H9 (cell line): ENCODE measurements at regions not wholly inside any gene's neighbourhood (a gene's known extent, or its start where the extent isn't known, plus 50 kb on each side); places are given as distances from the start of the nearest gene placed in this dataset.

Source experiments
- DNase-seq: peaks from one replicate; pipeline ENCODE4 v3.0.0-alpha.2; 2017
- H2AFZ ChIP-seq: one replicate; pipeline ENCODE4 v1.6.1; 2013; ENCODE audit warnings: mild to moderate bottlenecking, low read length, control low read depth, moderate library complexity
- H2AK5ac ChIP-seq: 2 replicates; pipeline ENCODE4 v1.6.1; 2013; ENCODE audit warnings: low read length, control low read depth, mixed read lengths; ENCODE audit not compliant: insufficient read length
- H2BK120ac ChIP-seq: one replicate; pipeline ENCODE4 v1.6.1; 2013; ENCODE audit warnings: low read depth, mild to moderate bottlenecking, low read length, control low read depth, inconsistent platforms; ENCODE audit not compliant: poor library complexity, severe bottlenecking
- H2BK12ac ChIP-seq: 2 replicates; pipeline ENCODE4 v1.6.1; 2013; ENCODE audit warnings: low read length, control low read depth, mixed read lengths, low read depth; ENCODE audit not compliant: insufficient read length
- H2BK15ac ChIP-seq: 2 replicates; pipeline ENCODE4 v1.6.1; 2013; ENCODE audit warnings: low read depth, low read length, control low read depth
- H2BK20ac ChIP-seq: one replicate; pipeline ENCODE4 v1.6.1; 2013; ENCODE audit warnings: low read depth, mild to moderate bottlenecking, low read length, control low read depth, inconsistent platforms; ENCODE audit not compliant: poor library complexity, severe bottlenecking
- H2BK5ac ChIP-seq: 2 replicates; pipeline ENCODE4 v1.6.1; 2013; ENCODE audit warnings: low read length, control low read depth, mixed read lengths; ENCODE audit not compliant: insufficient read length
- H3K14ac ChIP-seq: 2 replicates; pipeline ENCODE4 v1.6.1; 2013; ENCODE audit warnings: low read length, control low read depth; ENCODE audit not compliant: insufficient read depth
- H3K18ac ChIP-seq: 2 replicates; pipeline ENCODE4 v1.6.1; 2013; ENCODE audit warnings: low read depth, mild to moderate bottlenecking, mixed read lengths, low read length, control low read depth; ENCODE audit not compliant: insufficient read length
- H3K23ac ChIP-seq: 2 replicates; pipeline ENCODE4 v1.6.1; 2013; ENCODE audit warnings: low read length, control low read depth, mixed read lengths, low read depth; ENCODE audit not compliant: insufficient read length
- H3K23me2 ChIP-seq: 2 replicates; pipeline ENCODE4 v1.6.1; 2013; ENCODE audit warnings: low read depth, mild to moderate bottlenecking, mixed read lengths, low read length, control low read depth; ENCODE audit not compliant: insufficient read length, poor library complexity, severe bottlenecking
- H3K27ac ChIP-seq: 2 replicates; pipeline ENCODE4 v1.5.1; 2013; ENCODE audit warnings: low read length, control low read depth, mixed read lengths, low read depth; ENCODE audit not compliant: insufficient read length
- H3K27me3 ChIP-seq: 2 replicates; pipeline ENCODE4 v1.6.1; 2013; ENCODE audit warnings: low read length, control low read depth, inconsistent platforms; ENCODE audit not compliant: insufficient read depth
- H3K4ac ChIP-seq: 2 replicates; pipeline ENCODE4 v1.6.1; 2013; ENCODE audit warnings: low read depth, mild to moderate bottlenecking, control low read depth, inconsistent platforms, low read length, moderate library complexity
- H3K4me1 ChIP-seq: 2 replicates; pipeline ENCODE4 v1.6.1; 2013; ENCODE audit warnings: low read length, control low read depth, inconsistent platforms; ENCODE audit not compliant: insufficient read depth
- H3K4me2 ChIP-seq: 2 replicates; pipeline ENCODE4 v1.6.1; 2013; ENCODE audit warnings: low read length, control low read depth, mixed read lengths; ENCODE audit not compliant: insufficient read length, insufficient read depth
- H3K56ac ChIP-seq: 2 replicates; pipeline ENCODE4 v1.6.1; 2013; ENCODE audit warnings: low read depth, mild to moderate bottlenecking, mixed read lengths, low read length, control low read depth; ENCODE audit not compliant: insufficient read length
- H3K79me1 ChIP-seq: 2 replicates; pipeline ENCODE4 v1.6.1; 2013; ENCODE audit warnings: low read depth, mild to moderate bottlenecking, moderate library complexity, low read length, control low read depth, inconsistent platforms; ENCODE audit not compliant: insufficient read depth, poor library complexity, severe bottlenecking
- H3K79me2 ChIP-seq: 2 replicates; pipeline ENCODE4 v1.6.1; 2013; ENCODE audit warnings: low read length, control low read depth, inconsistent platforms; ENCODE audit not compliant: insufficient read depth
- H3K9ac ChIP-seq: 2 replicates; pipeline ENCODE4 v1.6.1; 2013; ENCODE audit warnings: low read length, control low read depth, mixed read lengths; ENCODE audit not compliant: insufficient read length; ENCODE audit errors: extremely low read depth
- H3K9me3 ChIP-seq: one replicate; pipeline ENCODE4 v1.6.1; 2013; ENCODE audit warnings: low read depth, low read length, inconsistent platforms; ENCODE audit not compliant: control insufficient read depth
- H3T11ph ChIP-seq: one replicate; pipeline ENCODE4 v1.6.1; 2013; ENCODE audit warnings: mild to moderate bottlenecking, low read length, control low read depth, inconsistent platforms
- H4K20me1 ChIP-seq: one replicate; pipeline ENCODE4 v1.6.1; 2013; ENCODE audit not compliant: control insufficient read depth, insufficient read length, insufficient read depth
- H4K5ac ChIP-seq: 2 replicates; pipeline ENCODE4 v1.6.1; 2013; ENCODE audit warnings: low read depth, mild to moderate bottlenecking, mixed read lengths, low read length, control low read depth; ENCODE audit not compliant: insufficient read length
- H4K8ac ChIP-seq: replicated peaks from 2 replicates; pipeline ENCODE4 v1.6.1; 2013; ENCODE audit warnings: low read length, control low read depth, mixed read lengths, low read depth; ENCODE audit not compliant: insufficient read length
- H4K91ac ChIP-seq: 2 replicates; pipeline ENCODE4 v1.6.1; 2013; ENCODE audit warnings: low read depth, mild to moderate bottlenecking, moderate library complexity, mixed read lengths, low read length, control low read depth; ENCODE audit not compliant: insufficient read length
- H3K27ac Mint-ChIP-seq, 3 experiments: 2 replicates in 2 of 3; 3 replicates in 1 of 3; pipeline ENCODE4 v1.8.0; 2020 to 2021; ENCODE audit warnings: mixed read lengths in 3 of 3, mild to moderate bottlenecking in 1 of 3, moderate library complexity in 1 of 3
- H3K27me3 Mint-ChIP-seq: 2 replicates; pipeline ENCODE4 v1.8.0; 2021; ENCODE audit warnings: low read depth, mild to moderate bottlenecking, moderate library complexity, mixed read lengths
- H3K36me3 Mint-ChIP-seq, 3 experiments: 2 replicates in 2 of 3; 3 replicates in 1 of 3; pipeline ENCODE4 v1.8.0; 2020 to 2021; ENCODE audit warnings: low read depth in 3 of 3, mixed read lengths in 3 of 3; ENCODE audit not compliant: insufficient read depth in 1 of 3
- H3K4me1 Mint-ChIP-seq, 2 experiments: 2 replicates each; pipeline ENCODE4 v1.8.0; 2020; ENCODE audit warnings: mixed read lengths in 2 of 2
- H3K4me3 Mint-ChIP-seq, 2 experiments: 2 replicates in 1 of 2; 3 replicates in 1 of 2; pipeline ENCODE4 v1.8.0; 2020 to 2021; ENCODE audit warnings: mild to moderate bottlenecking in 2 of 2, mixed read lengths in 2 of 2, moderate library complexity in 1 of 2
- H3K9me3 Mint-ChIP-seq, 2 experiments: 2 replicates in 1 of 2; 3 replicates in 1 of 2; pipeline ENCODE4 v1.8.0; 2020; ENCODE audit warnings: mild to moderate bottlenecking in 2 of 2, mixed read lengths in 2 of 2, moderate library complexity in 1 of 2
- CTCF ChIP-seq: fragments of 200-600 bp; sonication (generic); conservative IDR thresholded peaks from 3 replicates; pipeline ENCODE4 v1.8.0; 2021; ENCODE audit warnings: antibody characterized with exemption, mild to moderate bottlenecking
- WGBS: extraction: QIAGEN DNeasy Blood & Tissue Kit; methylation state at CpG from one replicate; pipeline ENCODE4 v1.1.7; 2013; ENCODE audit warnings: missing lambda C conversion rate, low lambda C conversion rate, mixed read lengths; ENCODE audit not compliant: insufficient read length; ENCODE audit errors: extremely low coverage; 5-methylcytosine and 5-hydroxymethylcytosine counted together

- Histone ChIP-seq H3K9ac (no peak overlapping the region), H2BK20ac (no peak overlapping the region), H4K5ac (no peak overlapping the region), H2BK12ac (no peak overlapping the region), H3K23me2 (no peaks in the 10 kb centered on the region), H3K4me2 (no peak overlapping the region), H3K27ac (no peak overlapping the region), H3K4ac (no peak overlapping the region), H3K79me1 (no peaks in the 10 kb centered on the region), H3K79me2 (no peaks in the 10 kb centered on the region), H2AFZ (no peak overlapping the region), H2BK120ac (no peak overlapping the region), H3K23ac (no peak overlapping the region), H2BK15ac (no peak overlapping the region), H4K91ac (no peak overlapping the region), H3K56ac (no peak overlapping the region), H2AK5ac (no peak overlapping the region), H3K27me3 (no peaks in the 10 kb centered on the region), H4K8ac (no peak overlapping the region), H4K20me1 (no peaks in the 10 kb centered on the region), H3K9me3 (no peaks in the 10 kb centered on the region), H2BK5ac (no peak overlapping the region), H3K14ac (no peak overlapping the region), H3K18ac (no peak overlapping the region), H3K4me1 (no peaks in the 10 kb centered on the region), H3T11ph (no peak overlapping the region)
- Mint-ChIP-seq H3K4me3 (no peak overlapping the region), H3K27me3 (no peaks in the 10 kb centered on the region; the same call in none of the 2 replicates), H3K27ac (no peak overlapping the region), H3K9me3 (no peaks in the 10 kb centered on the region), H3K4me1 (peaks cover 6 to 9% of the 10 kb centered on the region in 2 experiments; a peak in 2 of 4 replicates), H3K36me3 (no peaks in the 10 kb centered on the region)
- DNase-seq: no peak
- no CpG with 5 or more reads among the region's 3 CpGs for WGBS
- no peak for TF ChIP-seq CTCF
Measured at GRCh38 chr7:24137338-24137737, 146.7 kb upstream of the NPY start.
